HEK293T (cell line): ENCODE measurements at regions not wholly inside any gene's neighbourhood (a gene's known extent, or its start where the extent isn't known, plus 50 kb on each side); places are given as distances from the start of the nearest gene placed in this dataset.
"Not testable (repeated sequence)": the region's sequence is repeated elsewhere in the genome, so short reads cannot be mapped to it uniquely, and the experiment has no call there.

Source experiments
- CTCF ChIA-PET: fragments of 350-600 bp; formaldehyde crosslinking; extraction: SDS; loops from one replicate; lab custom pipeline; 2021; ENCODE audit warnings: antibody characterized with exemption, inconsistent platforms; lab: Yijun Ruan, JAX
- POLR2A ChIA-PET: fragments of 350-600 bp; formaldehyde crosslinking; extraction: SDS; loops from one replicate; lab custom pipeline; 2020; ENCODE audit warnings: antibody characterized with exemption, inconsistent platforms; lab: Yijun Ruan, JAX
- DNase-seq: peaks from one replicate; pipeline ENCODE4 v3.0.0; 2012; ENCODE audit warnings: mixed read lengths; ENCODE audit errors: extremely low spot score
- ARNT ChIP-seq: fragments of 450-650 bp; IDR thresholded peaks from 2 replicates; pipeline ENCODE4 v1.6.1; 2017; ENCODE audit warnings: mild to moderate bottlenecking
- BHLHE40 ChIP-seq: fragments of 450-650 bp; IDR thresholded peaks from 2 replicates; pipeline ENCODE4 v1.6.1; 2016; ENCODE audit warnings: mild to moderate bottlenecking, moderate library complexity, borderline replicate concordance
- CTBP1 ChIP-seq: fragments of 450-650 bp; IDR thresholded peaks from 2 replicates; pipeline ENCODE4 v1.6.1; 2016; ENCODE audit warnings: borderline replicate concordance
- ELF4 ChIP-seq: fragments of 450-650 bp; IDR thresholded peaks from 2 replicates; pipeline ENCODE4 v1.6.1; 2017; ENCODE audit warnings: antibody characterized with exemption
- FOXA1 ChIP-seq: fragments of 450-650 bp; IDR thresholded peaks from 2 replicates; pipeline ENCODE4 v1.6.1; 2016; ENCODE audit warnings: mild to moderate bottlenecking
- FOXK2 ChIP-seq: fragments of 450-650 bp; IDR thresholded peaks from 2 replicates; pipeline ENCODE4 v1.6.1; 2016; ENCODE audit warnings: mild to moderate bottlenecking
- FOXM1 ChIP-seq: fragments of 450-650 bp; IDR thresholded peaks from 2 replicates; pipeline ENCODE4 v1.6.1; 2017; ENCODE audit warnings: mild to moderate bottlenecking, borderline replicate concordance
- HDGF ChIP-seq: fragments of 450-650 bp; IDR thresholded peaks from 2 replicates; pipeline ENCODE4 v1.6.1; 2017; ENCODE audit warnings: antibody characterized with exemption, borderline replicate concordance
- L3MBTL2 ChIP-seq: fragments of 450-650 bp; conservative IDR thresholded peaks from 2 replicates; pipeline ENCODE4 v1.6.1; 2016; ENCODE audit warnings: mild to moderate bottlenecking
- LEF1 ChIP-seq: fragments of 450-650 bp; IDR thresholded peaks from 2 replicates; pipeline ENCODE4 v1.6.1; 2017; ENCODE audit warnings: mild to moderate bottlenecking, borderline replicate concordance
- NFRKB ChIP-seq: fragments of 450-650 bp; IDR thresholded peaks from 2 replicates; pipeline ENCODE4 v1.6.1; 2016; ENCODE audit warnings: mild to moderate bottlenecking, moderate library complexity
- PKNOX1 ChIP-seq: fragments of 450-650 bp; IDR thresholded peaks from 2 replicates; pipeline ENCODE4 v1.6.1; 2016
- SP1 ChIP-seq: fragments of 450-650 bp; IDR thresholded peaks from 2 replicates; pipeline ENCODE4 v1.6.1; 2017
- SUZ12 ChIP-seq: fragments of 450-650 bp; IDR thresholded peaks from 2 replicates; pipeline ENCODE4 v1.6.1; 2016; ENCODE audit warnings: mild to moderate bottlenecking
- TARDBP ChIP-seq: fragments of 450-650 bp; IDR thresholded peaks from 2 replicates; pipeline ENCODE4 v1.6.1; 2016
- ZNF384 ChIP-seq: fragments of 450-650 bp; IDR thresholded peaks from 2 replicates; pipeline ENCODE4 v1.6.1; 2016

- DNase-seq = no peak
- TF ChIP-seq ZNF384 (no peak), BHLHE40 (no peak), HDGF (no peak), FOXK2 (no peak), PKNOX1 (no peak), ARNT (no peak), NFRKB (no peak), SP1 (no peak), LEF1 (no peak), SUZ12 (no peak), FOXA1 (no peak), TARDBP (no peak), ELF4 (no peak), L3MBTL2 (no peak), FOXM1 (no peak), CTBP1 (no peak)
- POLR2A ChIA-PET = no interaction called here
- CTCF ChIA-PET = no interaction called here
Measured at GRCh38 chr6:112470950-112471349, 123.8 kb downstream of the RFPL4B start.

- TF ChIP-seq BHLHE40 = no peak
- TF ChIP-seq NFRKB = no peak
- no peak for TF ChIP-seq PKNOX1
- TF ChIP-seq ELF4 = no peak
- TF ChIP-seq FOXM1 = no peak
- TF ChIP-seq SP1 = no peak
- no peak for TF ChIP-seq L3MBTL2
- TF ChIP-seq ARNT = no peak
- TF ChIP-seq LEF1 = no peak
- TF ChIP-seq SUZ12 = no peak
- TF ChIP-seq ZNF384 = no peak
- TF ChIP-seq FOXK2 = no peak
- no peak for TF ChIP-seq TARDBP
- TF ChIP-seq FOXA1 = no peak
- no peak for TF ChIP-seq CTBP1
- TF ChIP-seq HDGF = no peak
- CTCF ChIA-PET = no interaction called here
- DNase-seq = no peak
- POLR2A ChIA-PET = no interaction called here
Measured at GRCh38 chr6:112475083-112475482, 128.0 kb downstream of the RFPL4B start.

GRCh38 chr6:112477125-112477524 lies 130.0 kb downstream of the RFPL4B start:
- TF ChIP-seq ELF4 = no peak
- TF ChIP-seq BHLHE40 = no peak
- TF ChIP-seq ZNF384 = no peak
- TF ChIP-seq CTBP1 = no peak
- no peak for TF ChIP-seq PKNOX1
- no peak for TF ChIP-seq TARDBP
- no peak for TF ChIP-seq HDGF
- no peak for TF ChIP-seq FOXK2
- no peak for TF ChIP-seq L3MBTL2
- TF ChIP-seq NFRKB = no peak
- no peak for TF ChIP-seq FOXA1
- TF ChIP-seq LEF1 = no peak
- TF ChIP-seq SUZ12 = no peak
- TF ChIP-seq FOXM1 = no peak
- TF ChIP-seq SP1 = no peak
- no peak for DNase-seq
- POLR2A ChIA-PET = no interaction called here
- CTCF ChIA-PET = no interaction called here

GRCh38 chr6:112478036-112478435 lies 130.9 kb downstream of the RFPL4B start:
- no peak for DNase-seq
- ChIA-PET POLR2A (no interaction called here), CTCF (no interaction called here)
- TF ChIP-seq L3MBTL2 (no peak), ARNT (no peak), BHLHE40 (no peak), FOXM1 (no peak), CTBP1 (no peak), NFRKB (no peak), FOXA1 (no peak), FOXK2 (no peak), ZNF384 (no peak), HDGF (no peak), LEF1 (no peak), PKNOX1 (no peak), ELF4 (no peak), TARDBP (no peak), SUZ12 (no peak), SP1 (no peak)

- CTCF ChIA-PET, POLR2A ChIA-PET: not testable (repeated sequence)
Measured at GRCh38 chr6:112479975-112480374, 132.8 kb downstream of the RFPL4B start.

GRCh38 chr6:112480553-112480952 lies 133.4 kb downstream of the RFPL4B start:
- POLR2A ChIA-PET = no interaction called here
- no peak for TF ChIP-seq L3MBTL2
- no peak for TF ChIP-seq FOXA1
- no peak for TF ChIP-seq ELF4
- no peak for TF ChIP-seq ARNT
- TF ChIP-seq BHLHE40 = no peak
- no peak for TF ChIP-seq ZNF384
- no peak for TF ChIP-seq NFRKB
- TF ChIP-seq SUZ12 = no peak
- no peak for TF ChIP-seq HDGF
- CTCF ChIA-PET = no interaction called here
- no peak for DNase-seq

More at GRCh38 chr6:112479975-112480374, 132.8 kb downstream of the RFPL4B start:
- not testable (repeated sequence) for DNase-seq
